IMR-90 (cell line): ENCODE measurements at regions not wholly inside any gene's neighbourhood (a gene's known extent, or its start where the extent isn't known, plus 50 kb on each side); places are given as distances from the start of the nearest gene placed in this dataset.

ENCODE experiments used
- CEBPB ChIP-seq: IDR thresholded peaks from 2 replicates; pipeline ENCODE4 v1.6.1; 2012; ENCODE audit warnings: low read depth, low read length, improper control_type of control experiment
- MAZ ChIP-seq: IDR thresholded peaks from 2 replicates; pipeline ENCODE4 v1.6.1; 2012; ENCODE audit warnings: low read depth, mild to moderate bottlenecking, low read length, improper control_type of control experiment, moderate library complexity, borderline replicate concordance
- TF ChIP-seq, protein P1 (sequence below): conservative IDR thresholded peaks from 2 replicates; pipeline ENCODE4 v1.5.1; 2012; ENCODE audit warnings: mild to moderate bottlenecking, low read depth, low read length, improper control_type of control experiment
- TF ChIP-seq, protein P2 (sequence below): fragments of 150-350 bp; IDR thresholded peaks from 2 replicates; pipeline ENCODE4 v1.6.1; 2016; ENCODE audit warnings: low read depth, mild to moderate bottlenecking, low read length, moderate library complexity, borderline replicate concordance

DNA sequence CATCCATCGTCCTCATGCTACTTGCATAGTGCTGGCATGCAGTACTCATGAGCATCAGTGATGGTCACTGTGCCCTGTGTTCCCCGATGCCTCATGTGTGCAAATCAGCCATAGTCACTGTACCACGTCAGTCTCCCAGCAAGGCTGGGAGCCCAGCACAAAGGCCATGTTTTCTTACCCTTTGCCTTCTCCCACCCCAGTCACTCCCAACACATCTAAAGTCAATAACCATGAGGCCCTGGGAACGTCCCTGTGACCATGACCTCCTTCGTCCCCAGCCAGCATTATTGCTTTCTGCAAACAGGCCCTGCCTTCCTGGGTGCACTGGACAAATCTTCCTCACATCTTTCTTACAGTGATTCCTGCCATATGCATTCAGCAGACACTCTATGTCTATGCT is 406.1 kb downstream of the ICE1 start:
- TF ChIP-seq, protein P1, sequence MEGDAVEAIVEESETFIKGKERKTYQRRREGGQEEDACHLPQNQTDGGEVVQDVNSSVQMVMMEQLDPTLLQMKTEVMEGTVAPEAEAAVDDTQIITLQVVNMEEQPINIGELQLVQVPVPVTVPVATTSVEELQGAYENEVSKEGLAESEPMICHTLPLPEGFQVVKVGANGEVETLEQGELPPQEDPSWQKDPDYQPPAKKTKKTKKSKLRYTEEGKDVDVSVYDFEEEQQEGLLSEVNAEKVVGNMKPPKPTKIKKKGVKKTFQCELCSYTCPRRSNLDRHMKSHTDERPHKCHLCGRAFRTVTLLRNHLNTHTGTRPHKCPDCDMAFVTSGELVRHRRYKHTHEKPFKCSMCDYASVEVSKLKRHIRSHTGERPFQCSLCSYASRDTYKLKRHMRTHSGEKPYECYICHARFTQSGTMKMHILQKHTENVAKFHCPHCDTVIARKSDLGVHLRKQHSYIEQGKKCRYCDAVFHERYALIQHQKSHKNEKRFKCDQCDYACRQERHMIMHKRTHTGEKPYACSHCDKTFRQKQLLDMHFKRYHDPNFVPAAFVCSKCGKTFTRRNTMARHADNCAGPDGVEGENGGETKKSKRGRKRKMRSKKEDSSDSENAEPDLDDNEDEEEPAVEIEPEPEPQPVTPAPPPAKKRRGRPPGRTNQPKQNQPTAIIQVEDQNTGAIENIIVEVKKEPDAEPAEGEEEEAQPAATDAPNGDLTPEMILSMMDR: no peak
- TF ChIP-seq, protein P2, sequence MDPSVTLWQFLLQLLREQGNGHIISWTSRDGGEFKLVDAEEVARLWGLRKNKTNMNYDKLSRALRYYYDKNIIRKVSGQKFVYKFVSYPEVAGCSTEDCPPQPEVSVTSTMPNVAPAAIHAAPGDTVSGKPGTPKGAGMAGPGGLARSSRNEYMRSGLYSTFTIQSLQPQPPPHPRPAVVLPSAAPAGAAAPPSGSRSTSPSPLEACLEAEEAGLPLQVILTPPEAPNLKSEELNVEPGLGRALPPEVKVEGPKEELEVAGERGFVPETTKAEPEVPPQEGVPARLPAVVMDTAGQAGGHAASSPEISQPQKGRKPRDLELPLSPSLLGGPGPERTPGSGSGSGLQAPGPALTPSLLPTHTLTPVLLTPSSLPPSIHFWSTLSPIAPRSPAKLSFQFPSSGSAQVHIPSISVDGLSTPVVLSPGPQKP: no peak
- TF ChIP-seq MAZ (no peak), CEBPB (no peak)
